HEK293T (cell line): ENCODE measurements at regions not wholly inside any gene's neighbourhood (a gene's known extent, or its start where the extent isn't known, plus 50 kb on each side); places are given as distances from the start of the nearest gene placed in this dataset.

Experiments used
- CTCF ChIA-PET: fragments of 350-600 bp; formaldehyde crosslinking; extraction: SDS; loops from one replicate; lab custom pipeline; 2021; ENCODE audit warnings: antibody characterized with exemption, inconsistent platforms; lab: Yijun Ruan, JAX
- POLR2A ChIA-PET: fragments of 350-600 bp; formaldehyde crosslinking; extraction: SDS; loops from one replicate; lab custom pipeline; 2020; ENCODE audit warnings: antibody characterized with exemption, inconsistent platforms; lab: Yijun Ruan, JAX
- DNase-seq: peaks from one replicate; pipeline ENCODE4 v3.0.0; 2012; ENCODE audit warnings: mixed read lengths; ENCODE audit errors: extremely low spot score
- ARNT ChIP-seq: fragments of 450-650 bp; IDR thresholded peaks from 2 replicates; pipeline ENCODE4 v1.6.1; 2017; ENCODE audit warnings: mild to moderate bottlenecking
- BHLHE40 ChIP-seq: fragments of 450-650 bp; IDR thresholded peaks from 2 replicates; pipeline ENCODE4 v1.6.1; 2016; ENCODE audit warnings: mild to moderate bottlenecking, moderate library complexity, borderline replicate concordance
- CTBP1 ChIP-seq: fragments of 450-650 bp; IDR thresholded peaks from 2 replicates; pipeline ENCODE4 v1.6.1; 2016; ENCODE audit warnings: borderline replicate concordance
- ELF4 ChIP-seq: fragments of 450-650 bp; IDR thresholded peaks from 2 replicates; pipeline ENCODE4 v1.6.1; 2017; ENCODE audit warnings: antibody characterized with exemption
- FOXA1 ChIP-seq: fragments of 450-650 bp; IDR thresholded peaks from 2 replicates; pipeline ENCODE4 v1.6.1; 2016; ENCODE audit warnings: mild to moderate bottlenecking
- FOXK2 ChIP-seq: fragments of 450-650 bp; IDR thresholded peaks from 2 replicates; pipeline ENCODE4 v1.6.1; 2016; ENCODE audit warnings: mild to moderate bottlenecking
- FOXM1 ChIP-seq: fragments of 450-650 bp; IDR thresholded peaks from 2 replicates; pipeline ENCODE4 v1.6.1; 2017; ENCODE audit warnings: mild to moderate bottlenecking, borderline replicate concordance
- HDGF ChIP-seq: fragments of 450-650 bp; IDR thresholded peaks from 2 replicates; pipeline ENCODE4 v1.6.1; 2017; ENCODE audit warnings: antibody characterized with exemption, borderline replicate concordance
- L3MBTL2 ChIP-seq: fragments of 450-650 bp; conservative IDR thresholded peaks from 2 replicates; pipeline ENCODE4 v1.6.1; 2016; ENCODE audit warnings: mild to moderate bottlenecking
- LEF1 ChIP-seq: fragments of 450-650 bp; IDR thresholded peaks from 2 replicates; pipeline ENCODE4 v1.6.1; 2017; ENCODE audit warnings: mild to moderate bottlenecking, borderline replicate concordance
- NFRKB ChIP-seq: fragments of 450-650 bp; IDR thresholded peaks from 2 replicates; pipeline ENCODE4 v1.6.1; 2016; ENCODE audit warnings: mild to moderate bottlenecking, moderate library complexity
- PKNOX1 ChIP-seq: fragments of 450-650 bp; IDR thresholded peaks from 2 replicates; pipeline ENCODE4 v1.6.1; 2016
- SP1 ChIP-seq: fragments of 450-650 bp; IDR thresholded peaks from 2 replicates; pipeline ENCODE4 v1.6.1; 2017
- SUZ12 ChIP-seq: fragments of 450-650 bp; IDR thresholded peaks from 2 replicates; pipeline ENCODE4 v1.6.1; 2016; ENCODE audit warnings: mild to moderate bottlenecking
- TARDBP ChIP-seq: fragments of 450-650 bp; IDR thresholded peaks from 2 replicates; pipeline ENCODE4 v1.6.1; 2016
- ZNF384 ChIP-seq: fragments of 450-650 bp; IDR thresholded peaks from 2 replicates; pipeline ENCODE4 v1.6.1; 2016

GRCh38 chr6:22849921-22850320, 280.6 kb downstream of the HDGFL1 start:
- no peak for DNase-seq
- ChIA-PET POLR2A (no interaction called here), CTCF (no interaction called here)
- TF ChIP-seq ELF4 (no peak), FOXA1 (no peak), HDGF (no peak), NFRKB (no peak), LEF1 (no peak), L3MBTL2 (no peak), FOXM1 (no peak), ZNF384 (no peak), TARDBP (no peak), SUZ12 (no peak)

GRCh38 chr6:22852101-22852500, 282.7 kb downstream of the HDGFL1 start:
- TF ChIP-seq SP1 (no peak), LEF1 (no peak), BHLHE40 (no peak), FOXM1 (no peak), ARNT (no peak), TARDBP (no peak), FOXA1 (no peak), FOXK2 (no peak)
- ChIA-PET CTCF (no interaction called here), POLR2A (no interaction called here)
- DNase-seq, result no peak

GRCh38 chr6:22873513-22874136, 304.3 kb downstream of the HDGFL1 start:
- no peak for DNase-seq
- POLR2A ChIA-PET, result no interaction called here
- TF ChIP-seq CTBP1 (no peak), TARDBP (no peak), PKNOX1 (no peak), FOXM1 (no peak), BHLHE40 (no peak), NFRKB (no peak), HDGF (no peak), L3MBTL2 (no peak), LEF1 (no peak), ZNF384 (no peak), FOXK2 (no peak), SUZ12 (no peak), SP1 (no peak), ELF4 (no peak), ARNT (no peak), FOXA1 (no peak)
- CTCF ChIA-PET, result no interaction called here

- POLR2A ChIA-PET, result no interaction called here
- CTCF ChIA-PET, result no interaction called here
- DNase-seq, result no peak
- TF ChIP-seq CTBP1, result no peak
- TF ChIP-seq PKNOX1, result no peak
- TF ChIP-seq NFRKB, result no peak
- TF ChIP-seq SP1, result no peak
- TF ChIP-seq LEF1, result no peak
- TF ChIP-seq SUZ12, result no peak
- TF ChIP-seq FOXK2, result no peak
- no peak for TF ChIP-seq TARDBP
- TF ChIP-seq L3MBTL2, result no peak
- TF ChIP-seq HDGF, result no peak
- TF ChIP-seq FOXA1, result no peak
- no peak for TF ChIP-seq BHLHE40
- no peak for TF ChIP-seq FOXM1
- TF ChIP-seq ELF4, result no peak
- no peak for TF ChIP-seq ARNT
- TF ChIP-seq ZNF384, result no peak
Observed at GRCh38 chr6:22875845-22876244, 306.5 kb downstream of the HDGFL1 start.

- CTCF ChIA-PET, result no interaction called here
- POLR2A ChIA-PET, result no interaction called here
- DNase-seq, result no peak
- TF ChIP-seq TARDBP, result no peak
- no peak for TF ChIP-seq SP1
- no peak for TF ChIP-seq NFRKB
- no peak for TF ChIP-seq FOXM1
- TF ChIP-seq BHLHE40, result no peak
Observed at GRCh38 chr6:22878324-22878701, 308.9 kb downstream of the HDGFL1 start.

- CTCF ChIA-PET, result no interaction called here
- TF ChIP-seq ELF4, result no peak
- POLR2A ChIA-PET, result no interaction called here
- no peak for DNase-seq
Observed at GRCh38 chr6:22878706-22879105, 309.3 kb downstream of the HDGFL1 start.

- no peak for DNase-seq
- POLR2A ChIA-PET, result no interaction called here
- no peak for TF ChIP-seq FOXA1
- no peak for TF ChIP-seq ELF4
- no peak for TF ChIP-seq ARNT
- TF ChIP-seq CTBP1, result no peak
- no peak for TF ChIP-seq FOXM1
- TF ChIP-seq BHLHE40, result no peak
- no peak for TF ChIP-seq FOXK2
- no peak for TF ChIP-seq ZNF384
- TF ChIP-seq SUZ12, result no peak
- TF ChIP-seq SP1, result no peak
- no peak for TF ChIP-seq TARDBP
- TF ChIP-seq L3MBTL2, result no peak
- no peak for TF ChIP-seq NFRKB
- CTCF ChIA-PET, result no interaction called here
Observed at GRCh38 chr6:22880686-22881433, 311.5 kb downstream of the HDGFL1 start.
